ENCODE measurements at regions not wholly inside any gene's neighbourhood (a gene's known extent, or its start where the extent isn't known, plus 50 kb on each side); places are given as distances from the start of the nearest gene placed in this dataset.
"Not testable (repeated sequence)": the region's sequence is repeated elsewhere in the genome, so short reads cannot be mapped to it uniquely, and the experiment has no call there.

- DNase-seq, result no peak
Measured at GRCh38 chr2:180694445-180695421, 285.7 kb upstream of the UBE2E3 start.

- DNase-seq, result no peak
Measured at GRCh38 chr2:180692322-180692721, 288.1 kb upstream of the UBE2E3 start.

GRCh38 chr2:180691855-180692223 is 288.6 kb upstream of the UBE2E3 start:
- DNase-seq, result not testable (repeated sequence)

- DNase-seq, result not testable (repeated sequence)
Measured at GRCh38 chr2:180691186-180691854, 289.1 kb upstream of the UBE2E3 start.

- no peak for DNase-seq
Measured at GRCh38 chr2:180690611-180691010, 289.8 kb upstream of the UBE2E3 start.

- no peak for DNase-seq
Measured at GRCh38 chr2:180682871-180683270, 297.5 kb upstream of the UBE2E3 start.

- DNase-seq, result no peak
Measured at GRCh38 chr2:180679693-180680092, 300.7 kb upstream of the UBE2E3 start.

GRCh38 chr2:180678625-180678972 is 301.8 kb upstream of the UBE2E3 start:
- no peak for DNase-seq

- DNase-seq, result no peak
Measured at GRCh38 chr2:180677930-180678624, 302.3 kb upstream of the UBE2E3 start.

- no peak for DNase-seq
Measured at GRCh38 chr2:180677200-180677599, 303.2 kb upstream of the UBE2E3 start.

- DNase-seq, result peak; percentile 30
Measured at GRCh38 chr2:180676520-180677025, 303.8 kb upstream of the UBE2E3 start.

GRCh38 chr2:180675170-180675569 is 305.2 kb upstream of the UBE2E3 start:
- no peak for DNase-seq

GRCh38 chr2:180672377-180672776 is 308.0 kb upstream of the UBE2E3 start:
- no peak for DNase-seq

GRCh38 chr2:180670302-180671003 is 310.0 kb upstream of the UBE2E3 start:
- DNase-seq, result no peak

- DNase-seq, result peak; percentile 40
Measured at GRCh38 chr2:180669016-180669415, 311.4 kb upstream of the UBE2E3 start.

GRCh38 chr2:180664507-180664906 is 315.9 kb upstream of the UBE2E3 start:
- DNase-seq, result no peak

GRCh38 chr2:180662941-180663471 is 317.4 kb upstream of the UBE2E3 start:
- no peak for DNase-seq

- DNase-seq, result no peak
Measured at GRCh38 chr2:180662521-180662920, 317.9 kb upstream of the UBE2E3 start.

- no peak for DNase-seq
Measured at GRCh38 chr2:180661686-180662030, 318.7 kb upstream of the UBE2E3 start.

GRCh38 chr2:180660881-180661685 is 319.3 kb upstream of the UBE2E3 start:
- DNase-seq, result no peak

- DNase-seq, result no peak
Measured at GRCh38 chr2:180660207-180660606, 320.2 kb upstream of the UBE2E3 start.

- DNase-seq, result no peak
Measured at GRCh38 chr2:180657054-180657453, 323.4 kb upstream of the UBE2E3 start.
